HepG2 (cell line): ENCODE measurements at regions not wholly inside any gene's neighbourhood (a gene's known extent, or its start where the extent isn't known, plus 50 kb on each side); places are given as distances from the start of the nearest gene placed in this dataset.

Experiments
- ATAC-seq: fragments of 200-7000 bp; cut with Tn5 transposase; 3 replicates; pipeline ENCODE4 v1.9.1; 2020; ENCODE audit warnings: mild to moderate bottlenecking, moderate library complexity
- BruUV-seq: library from RNA; stranded (reverse); fragments of 400-500 nt; replicated peaks from 2 replicates; lab custom pipeline; 2021; lab: Mats Ljungman, UMichigan
- CTCF ChIA-PET: fragments of 300-600 bp; formaldehyde crosslinking; extraction: SDS; loops from one replicate; lab custom pipeline; 2021; ENCODE audit warnings: low total read pairs, inconsistent platforms, low intra/inter-chr PET ratio; lab: Yijun Ruan, JAX
- POLR2A ChIA-PET: fragments of 350-600 bp; sonication (Branson Sonifier 250); formaldehyde crosslinking; loops from one replicate; lab custom pipeline; 2020; ENCODE audit warnings: antibody characterized with exemption, inconsistent platforms; lab: Yijun Ruan, JAX
- DNase-seq: peaks from one replicate; pipeline ENCODE4 v3.0.0-alpha.2; 2015; ENCODE audit warnings: low spot score
- FAIRE-seq: peaks from 3 replicates; lab custom pipeline; 2011; peaks lifted over from hg19 to GRCh38; lab: Jason Lieb, UNC
- H2AFZ ChIP-seq: one replicate; pipeline ENCODE4 v1.6.1; 2011; ENCODE audit warnings: low read length, inconsistent platforms
- H3K27ac ChIP-seq: fragments of 300-600 bp; 3 replicates; pipeline ENCODE4 v1.8.0; 2011; ENCODE audit warnings: mixed run types, mild to moderate bottlenecking, mixed read lengths, low read length, inconsistent platforms; ENCODE audit not compliant: insufficient read depth; ENCODE audit errors: extremely low read length
- H3K27me3 ChIP-seq, 2 experiments: fragments of 200-600 bp in 1 of 2; 2 replicates in 1 of 2; 3 replicates in 1 of 2; pipeline versions ENCODE4 v1.6.0 to v1.8.0; 2011; ENCODE audit warnings: low read length in 2 of 2, mild to moderate bottlenecking in 2 of 2, moderate library complexity in 2 of 2, inconsistent platforms in 1 of 2; ENCODE audit not compliant: insufficient read depth in 2 of 2, control insufficient read depth in 1 of 2
- H3K36me3 ChIP-seq, 2 experiments: fragments of 200-600 bp in 1 of 2; replicated peaks in 1 of 2; 2 replicates in 1 of 2; 3 replicates in 1 of 2; pipeline versions ENCODE4 v1.5.1 to v1.8.0; 2011; ENCODE audit warnings: low read length in 2 of 2, inconsistent platforms in 1 of 2; ENCODE audit not compliant: insufficient read depth in 2 of 2, control insufficient read depth in 1 of 2
- H3K4me1 ChIP-seq: 2 replicates; pipeline ENCODE4 v1.5.1; 2012; ENCODE audit warnings: low read length, inconsistent platforms; ENCODE audit not compliant: insufficient read depth
- H3K4me2 ChIP-seq: 2 replicates; pipeline ENCODE4 v1.6.0; 2011; ENCODE audit warnings: low read depth, low read length, inconsistent platforms
- H3K4me3 ChIP-seq, 3 experiments: fragments of 200-600 bp in 1 of 3; sonication (generic), shearing (Covaris generic) in 1 of 3; replicated peaks in 1 of 3; 2 replicates each; pipeline ENCODE4 v1.5.1; 2011 to 2016; ENCODE audit warnings: low read length in 3 of 3, inconsistent platforms in 2 of 3, low read depth in 2 of 3, mild to moderate bottlenecking in 2 of 3, control low read depth in 1 of 3, mixed read lengths in 1 of 3; ENCODE audit not compliant: insufficient read depth in 1 of 3
- H3K79me2 ChIP-seq: one replicate; pipeline ENCODE4 v1.6.1; 2011; ENCODE audit warnings: low read length, inconsistent platforms; ENCODE audit not compliant: insufficient read depth
- H3K9ac ChIP-seq: 2 replicates; pipeline ENCODE4 v1.6.0; 2011; ENCODE audit warnings: mild to moderate bottlenecking, low read depth, low read length, inconsistent platforms; ENCODE audit not compliant: insufficient read depth
- H3K9me3 ChIP-seq: 2 replicates; pipeline ENCODE4 v1.5.1; 2012; ENCODE audit warnings: mild to moderate bottlenecking, low read length
- H4K20me1 ChIP-seq: 2 replicates; pipeline ENCODE4 v1.6.0; 2011; ENCODE audit warnings: inconsistent platforms, mild to moderate bottlenecking, low read length, moderate library complexity; ENCODE audit not compliant: insufficient read depth
- AFF4 ChIP-seq: sonication (generic); formaldehyde crosslinking; IDR thresholded peaks from 2 replicates; pipeline ENCODE4 v1.4.0; 2020; ENCODE audit warnings: missing genetic modification reagents
- CBX1 ChIP-seq: IDR thresholded peaks from one replicate; pipeline ENCODE4 v1.6.1; 2016; ENCODE audit warnings: antibody characterized with exemption, low read depth
- GTF2F1 ChIP-seq: fragments of 150-350 bp; IDR thresholded peaks from 2 replicates; pipeline ENCODE4 v1.6.1; 2014; ENCODE audit warnings: low read length
- JARID2 ChIP-seq: sonication (generic); formaldehyde crosslinking; IDR thresholded peaks from 2 replicates; pipeline ENCODE4 v1.8.1; 2023; ENCODE audit warnings: missing genetic modification reagents, inconsistent platforms; ENCODE audit not compliant: insufficient replicate concordance
- KAT2B ChIP-seq: fragments of 150-350 bp; IDR thresholded peaks from 2 replicates; pipeline ENCODE4 v1.6.1; 2014; ENCODE audit warnings: low read depth, low read length, borderline replicate concordance
- MIER2 ChIP-seq: IDR thresholded peaks from 2 replicates; pipeline ENCODE4 v1.6.1; 2016; ENCODE audit warnings: missing biosample characterization, missing genetic modification reagents
- MTF2 ChIP-seq: sonication (generic); formaldehyde crosslinking; IDR thresholded peaks from 2 replicates; pipeline ENCODE4 v1.5.0; 2020; ENCODE audit warnings: missing genetic modification reagents, borderline replicate concordance
- NCOA2 ChIP-seq: sonication (generic); formaldehyde crosslinking; IDR thresholded peaks from 2 replicates; pipeline ENCODE4 v1.8.0; 2022; ENCODE audit warnings: inconsistent platforms
- NFKB2 ChIP-seq: sonication (generic); formaldehyde crosslinking; IDR thresholded peaks from 2 replicates; pipeline ENCODE4 v1.4.0; 2020; ENCODE audit warnings: missing genetic modification reagents, borderline replicate concordance
- PAXIP1 ChIP-seq: sonication (generic); formaldehyde crosslinking; conservative IDR thresholded peaks from 2 replicates; pipeline ENCODE4 v1.4.0; 2020; ENCODE audit warnings: mild to moderate bottlenecking, missing genetic modification reagents, moderate library complexity
- PPARG ChIP-seq: conservative IDR thresholded peaks from 2 replicates; pipeline ENCODE4 v1.6.1; 2016; ENCODE audit warnings: missing biosample characterization, missing genetic modification reagents
- RBM39 ChIP-seq: fragments of 200-400 bp; formaldehyde crosslinking; IDR thresholded peaks from one replicate; pipeline ENCODE4 v1.6.1; 2018; ENCODE audit warnings: antibody characterized with exemption, mild to moderate bottlenecking, low read depth, low read length; ENCODE audit not compliant: poor library complexity, severe bottlenecking
- SNAI1 ChIP-seq: sonication (generic); formaldehyde crosslinking; IDR thresholded peaks from 2 replicates; pipeline ENCODE4 v1.5.0; 2020; ENCODE audit warnings: mild to moderate bottlenecking, missing genetic modification reagents, borderline replicate concordance
- SNAPC5 ChIP-seq: sonication (generic); formaldehyde crosslinking; IDR thresholded peaks from 2 replicates; pipeline ENCODE4 v1.8.1; 2023; ENCODE audit warnings: mild to moderate bottlenecking, missing genetic modification reagents, borderline replicate concordance
- SSRP1 ChIP-seq: IDR thresholded peaks from 2 replicates; pipeline ENCODE4 v1.6.1; 2016; ENCODE audit warnings: control low read depth
- ZBTB37 ChIP-seq: sonication (generic); formaldehyde crosslinking; IDR thresholded peaks from 2 replicates; pipeline ENCODE4 v1.4.0; 2020; ENCODE audit warnings: mild to moderate bottlenecking, missing genetic modification reagents
- ZNF430 ChIP-seq: sonication (generic); formaldehyde crosslinking; IDR thresholded peaks from 2 replicates; pipeline ENCODE4 v1.9.0; 2021; ENCODE audit warnings: mild to moderate bottlenecking, missing genetic modification reagents
- ZNF615 ChIP-seq: sonication (generic); formaldehyde crosslinking; IDR thresholded peaks from 2 replicates; pipeline ENCODE4 v1.5.0; 2020; ENCODE audit warnings: mild to moderate bottlenecking, missing genetic modification reagents, borderline replicate concordance
- WGBS: methylation state at CpG from one replicate; pipeline ENCODE4 v1.1.6; 2017; ENCODE audit warnings: low lambda C conversion rate; 5-methylcytosine and 5-hydroxymethylcytosine counted together
- in situ Hi-C: cut with HindIII; loops from 2 replicates; pipeline ENCODE4 v1.10.0; 2017; ENCODE audit warnings: low pct_unique_long_range_greater_than_20kb; ENCODE audit not compliant: extremely low pct_ligation_motif_present
- intact Hi-C: fragments of 100-400 bp; cut with micrococcal nuclease; formaldehyde crosslinking; loops from one replicate; pipeline ENCODE4 v1.10.0; 2022; ENCODE audit not compliant: unreplicated experiment

GRCh38 chr9:1668441-1668840 is 346.7 kb upstream of the SMARCA2 start:
- Histone ChIP-seq H3K4me2 (no peak overlapping the region), H3K79me2 (no peaks in the 10 kb centered on the region), H2AFZ (no peak overlapping the region), H3K9ac (no peak overlapping the region), H4K20me1 (no peaks in the 10 kb centered on the region), H3K27me3 (no peaks in the 10 kb centered on the region), H3K27ac (no peak overlapping the region), H3K4me3 (no peak overlapping the region), H3K36me3 (no peaks in the 10 kb centered on the region), H3K9me3 (peaks cover 57% of the 10 kb centered on the region), H3K4me1 (no peaks in the 10 kb centered on the region)
- WGBS = 41% methylated on average over 1 of the region's 1 CpG
- ChIA-PET CTCF (no interaction called here), POLR2A (no interaction called here)
- in situ Hi-C loops (no loop called here), intact Hi-C loops (no loop called here)
- BruUV-seq = no TSS peak
- DNase-seq = no peak
- no peak for ATAC-seq
- no peak for FAIRE-seq
- TF ChIP-seq PAXIP1 (CRISPR knock-in tag) = no peak
- TF ChIP-seq KAT2B = no peak
- no peak for TF ChIP-seq RBM39
- TF ChIP-seq AFF4 (CRISPR knock-in tag) = no peak
- TF ChIP-seq SSRP1 (CRISPR knock-in tag) = no peak
- TF ChIP-seq SNAI1 (CRISPR knock-in tag) = no peak
- no peak for TF ChIP-seq MTF2 (CRISPR knock-in tag)
- TF ChIP-seq JARID2 (CRISPR knock-in tag) = no peak
- no peak for TF ChIP-seq ZBTB37 (CRISPR knock-in tag)
- TF ChIP-seq ZNF615 (CRISPR knock-in tag) = no peak
- no peak for TF ChIP-seq GTF2F1
- no peak for TF ChIP-seq NCOA2 (CRISPR knock-in tag)
- TF ChIP-seq PPARG (CRISPR knock-in tag) = no peak
- TF ChIP-seq ZNF430 = no peak
- TF ChIP-seq CBX1 = no peak
- TF ChIP-seq MIER2 (CRISPR knock-in tag) = no peak
- TF ChIP-seq NFKB2 = no peak
- TF ChIP-seq SNAPC5 (CRISPR knock-in tag) = no peak
